Liver (tissue), 3 donors: ENCODE measurements at regions not wholly inside any gene's neighbourhood (a gene's known extent, or its start where the extent isn't known, plus 50 kb on each side); places are given as distances from the start of the nearest gene placed in this dataset.

Experiments used
- FOXA1 ChIP-seq: IDR thresholded peaks from 2 replicates; pipeline ENCODE4 v1.6.1; 2016; ENCODE audit warnings: antibody characterized with exemption
- GABPA ChIP-seq, 2 donors: IDR thresholded peaks in 1 of 2; conservative IDR thresholded peaks in 1 of 2; 2 replicates each; pipeline ENCODE4 v1.6.1; 2016; ENCODE audit warnings: antibody characterized with exemption in 2 of 2, mild to moderate bottlenecking in 1 of 2, moderate library complexity in 1 of 2
- HNF4A ChIP-seq, 2 donors: conservative IDR thresholded peaks; 2 replicates each; pipeline ENCODE4 v1.6.1; 2016; ENCODE audit warnings: antibody characterized with exemption in 2 of 2, mild to moderate bottlenecking in 2 of 2
- HNF4G ChIP-seq: IDR thresholded peaks from 2 replicates; pipeline ENCODE4 v1.6.1; 2016; ENCODE audit warnings: antibody characterized with exemption
- RXRA ChIP-seq, 2 donors: IDR thresholded peaks; 2 replicates each; pipeline ENCODE4 v1.6.1; 2017 to 2018; ENCODE audit warnings: antibody characterized with exemption in 2 of 2, mild to moderate bottlenecking in 1 of 2
- YY1 ChIP-seq: IDR thresholded peaks from 2 replicates; pipeline ENCODE4 v1.6.1; 2016; ENCODE audit warnings: antibody characterized with exemption, mild to moderate bottlenecking
- TF ChIP-seq, protein P1 (sequence below): IDR thresholded peaks from 2 replicates; pipeline ENCODE4 v1.6.1; 2016; ENCODE audit warnings: antibody characterized with exemption, mild to moderate bottlenecking
- TF ChIP-seq, protein P2 (sequence below): IDR thresholded peaks from 2 replicates; pipeline ENCODE4 v1.6.1; 2016; ENCODE audit warnings: antibody characterized with exemption
- TF ChIP-seq, protein P3 (sequence below): fragments of 150-350 bp; IDR thresholded peaks from 2 replicates; pipeline ENCODE4 v1.5.1; 2017; ENCODE audit warnings: improper control_type of control experiment, low read depth, low read length; ENCODE audit not compliant: missing input control
- TF ChIP-seq, protein P4 (sequence below): IDR thresholded peaks from 2 replicates; pipeline ENCODE4 v1.6.1; 2016; ENCODE audit warnings: antibody characterized with exemption
- donor health status: healthy.
- donor health status: healthy.

DNA sequence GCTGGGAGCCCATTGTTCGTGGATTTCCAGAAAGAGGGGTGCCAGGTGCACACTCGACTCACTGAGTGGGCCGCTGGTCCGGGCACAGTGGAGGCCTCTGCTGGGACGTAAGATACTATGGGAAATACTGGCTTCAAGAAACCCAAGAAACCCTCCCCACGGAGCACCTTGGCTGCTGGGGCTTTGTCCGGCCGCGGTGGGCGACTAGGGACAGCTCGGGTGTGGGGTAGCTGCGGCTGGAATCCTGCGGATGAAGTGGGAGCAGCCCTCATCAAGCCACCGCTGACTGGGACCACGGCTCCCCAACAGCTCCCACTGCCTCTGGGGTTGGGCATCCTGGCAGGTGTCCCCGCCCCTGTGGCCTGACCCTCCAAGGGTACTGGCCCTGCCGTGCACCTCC is 69.5 kb upstream of the GATA5 start:
- TF ChIP-seq RXRA (IDR thresholded peaks at IDR 0.05) (no peak), HNF4A (conservative IDR thresholded peaks at IDR 0.05) (no peak), HNF4G (no peak), FOXA1 (no peak), GABPA (IDR thresholded peaks at IDR 0.05 in 1 of 2, conservative IDR thresholded peaks at IDR 0.05 in 1 of 2) (no peak), YY1 (no peak)
- TF ChIP-seq, protein P1, sequence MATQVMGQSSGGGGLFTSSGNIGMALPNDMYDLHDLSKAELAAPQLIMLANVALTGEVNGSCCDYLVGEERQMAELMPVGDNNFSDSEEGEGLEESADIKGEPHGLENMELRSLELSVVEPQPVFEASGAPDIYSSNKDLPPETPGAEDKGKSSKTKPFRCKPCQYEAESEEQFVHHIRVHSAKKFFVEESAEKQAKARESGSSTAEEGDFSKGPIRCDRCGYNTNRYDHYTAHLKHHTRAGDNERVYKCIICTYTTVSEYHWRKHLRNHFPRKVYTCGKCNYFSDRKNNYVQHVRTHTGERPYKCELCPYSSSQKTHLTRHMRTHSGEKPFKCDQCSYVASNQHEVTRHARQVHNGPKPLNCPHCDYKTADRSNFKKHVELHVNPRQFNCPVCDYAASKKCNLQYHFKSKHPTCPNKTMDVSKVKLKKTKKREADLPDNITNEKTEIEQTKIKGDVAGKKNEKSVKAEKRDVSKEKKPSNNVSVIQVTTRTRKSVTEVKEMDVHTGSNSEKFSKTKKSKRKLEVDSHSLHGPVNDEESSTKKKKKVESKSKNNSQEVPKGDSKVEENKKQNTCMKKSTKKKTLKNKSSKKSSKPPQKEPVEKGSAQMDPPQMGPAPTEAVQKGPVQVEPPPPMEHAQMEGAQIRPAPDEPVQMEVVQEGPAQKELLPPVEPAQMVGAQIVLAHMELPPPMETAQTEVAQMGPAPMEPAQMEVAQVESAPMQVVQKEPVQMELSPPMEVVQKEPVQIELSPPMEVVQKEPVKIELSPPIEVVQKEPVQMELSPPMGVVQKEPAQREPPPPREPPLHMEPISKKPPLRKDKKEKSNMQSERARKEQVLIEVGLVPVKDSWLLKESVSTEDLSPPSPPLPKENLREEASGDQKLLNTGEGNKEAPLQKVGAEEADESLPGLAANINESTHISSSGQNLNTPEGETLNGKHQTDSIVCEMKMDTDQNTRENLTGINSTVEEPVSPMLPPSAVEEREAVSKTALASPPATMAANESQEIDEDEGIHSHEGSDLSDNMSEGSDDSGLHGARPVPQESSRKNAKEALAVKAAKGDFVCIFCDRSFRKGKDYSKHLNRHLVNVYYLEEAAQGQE = no peak
- TF ChIP-seq, protein P2, sequence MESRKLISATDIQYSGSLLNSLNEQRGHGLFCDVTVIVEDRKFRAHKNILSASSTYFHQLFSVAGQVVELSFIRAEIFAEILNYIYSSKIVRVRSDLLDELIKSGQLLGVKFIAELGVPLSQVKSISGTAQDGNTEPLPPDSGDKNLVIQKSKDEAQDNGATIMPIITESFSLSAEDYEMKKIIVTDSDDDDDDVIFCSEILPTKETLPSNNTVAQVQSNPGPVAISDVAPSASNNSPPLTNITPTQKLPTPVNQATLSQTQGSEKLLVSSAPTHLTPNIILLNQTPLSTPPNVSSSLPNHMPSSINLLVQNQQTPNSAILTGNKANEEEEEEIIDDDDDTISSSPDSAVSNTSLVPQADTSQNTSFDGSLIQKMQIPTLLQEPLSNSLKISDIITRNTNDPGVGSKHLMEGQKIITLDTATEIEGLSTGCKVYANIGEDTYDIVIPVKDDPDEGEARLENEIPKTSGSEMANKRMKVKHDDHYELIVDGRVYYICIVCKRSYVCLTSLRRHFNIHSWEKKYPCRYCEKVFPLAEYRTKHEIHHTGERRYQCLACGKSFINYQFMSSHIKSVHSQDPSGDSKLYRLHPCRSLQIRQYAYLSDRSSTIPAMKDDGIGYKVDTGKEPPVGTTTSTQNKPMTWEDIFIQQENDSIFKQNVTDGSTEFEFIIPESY = no peak
- TF ChIP-seq, protein P3, sequence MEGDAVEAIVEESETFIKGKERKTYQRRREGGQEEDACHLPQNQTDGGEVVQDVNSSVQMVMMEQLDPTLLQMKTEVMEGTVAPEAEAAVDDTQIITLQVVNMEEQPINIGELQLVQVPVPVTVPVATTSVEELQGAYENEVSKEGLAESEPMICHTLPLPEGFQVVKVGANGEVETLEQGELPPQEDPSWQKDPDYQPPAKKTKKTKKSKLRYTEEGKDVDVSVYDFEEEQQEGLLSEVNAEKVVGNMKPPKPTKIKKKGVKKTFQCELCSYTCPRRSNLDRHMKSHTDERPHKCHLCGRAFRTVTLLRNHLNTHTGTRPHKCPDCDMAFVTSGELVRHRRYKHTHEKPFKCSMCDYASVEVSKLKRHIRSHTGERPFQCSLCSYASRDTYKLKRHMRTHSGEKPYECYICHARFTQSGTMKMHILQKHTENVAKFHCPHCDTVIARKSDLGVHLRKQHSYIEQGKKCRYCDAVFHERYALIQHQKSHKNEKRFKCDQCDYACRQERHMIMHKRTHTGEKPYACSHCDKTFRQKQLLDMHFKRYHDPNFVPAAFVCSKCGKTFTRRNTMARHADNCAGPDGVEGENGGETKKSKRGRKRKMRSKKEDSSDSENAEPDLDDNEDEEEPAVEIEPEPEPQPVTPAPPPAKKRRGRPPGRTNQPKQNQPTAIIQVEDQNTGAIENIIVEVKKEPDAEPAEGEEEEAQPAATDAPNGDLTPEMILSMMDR = no peak
- TF ChIP-seq, protein P4, sequence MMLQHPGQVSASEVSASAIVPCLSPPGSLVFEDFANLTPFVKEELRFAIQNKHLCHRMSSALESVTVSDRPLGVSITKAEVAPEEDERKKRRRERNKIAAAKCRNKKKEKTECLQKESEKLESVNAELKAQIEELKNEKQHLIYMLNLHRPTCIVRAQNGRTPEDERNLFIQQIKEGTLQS = no peak
